ENCODE measurements at regions not wholly inside any gene's neighbourhood (a gene's known extent, or its start where the extent isn't known, plus 50 kb on each side); places are given as distances from the start of the nearest gene placed in this dataset.

DNA sequence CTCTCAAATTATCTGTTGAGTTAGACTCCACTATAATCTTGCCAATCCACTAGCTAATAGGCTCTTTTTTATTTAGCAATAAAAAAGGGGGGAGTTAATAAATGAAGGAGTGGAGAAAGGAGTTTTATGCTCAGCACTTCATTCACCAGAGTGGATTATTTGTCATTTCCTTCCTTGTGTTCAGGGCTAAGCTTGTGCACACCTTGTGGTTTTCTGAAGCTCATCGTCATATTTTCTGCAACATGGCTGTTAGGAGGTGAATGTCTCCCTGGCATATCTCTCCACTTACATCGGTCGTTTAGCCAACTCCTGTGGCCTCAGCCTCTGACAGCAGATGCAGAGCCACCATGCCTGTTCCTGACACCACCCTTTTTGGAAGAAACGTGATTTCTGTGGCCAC lies 83.9 kb upstream of the MTNR1B start:
- no peak for DNase-seq

DNA sequence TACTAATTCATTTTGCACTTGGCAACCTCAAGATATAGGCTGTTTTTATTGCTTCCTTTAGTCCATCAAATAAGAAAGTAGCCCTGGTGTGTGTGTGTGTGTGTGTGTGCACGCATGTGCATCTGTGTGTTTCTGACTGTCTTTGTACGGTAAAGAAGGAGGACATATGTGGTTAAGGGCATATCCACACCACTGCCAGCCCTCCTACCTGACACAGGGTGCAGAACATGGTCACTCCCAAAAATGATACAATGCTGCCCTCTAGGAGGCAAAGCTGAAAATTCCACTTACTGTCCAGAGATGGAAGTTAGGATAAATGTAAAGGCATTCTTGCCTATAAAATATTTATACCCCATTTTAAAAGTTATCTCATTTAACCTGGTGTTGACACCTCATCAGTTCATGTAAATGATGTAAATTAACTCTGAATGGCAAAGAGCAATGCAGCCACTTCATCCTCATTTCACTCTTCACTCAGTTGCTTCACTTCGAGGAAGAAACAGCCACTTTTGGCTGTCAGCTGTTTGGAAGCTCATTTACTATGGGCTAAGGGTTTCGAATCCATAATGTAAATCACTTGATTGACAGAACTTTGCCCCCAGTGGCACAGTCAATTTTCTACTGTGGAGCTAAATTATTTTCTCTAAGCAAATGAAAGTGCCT lies 83.1 kb upstream of the MTNR1B start:
- no peak for DNase-seq

DNA sequence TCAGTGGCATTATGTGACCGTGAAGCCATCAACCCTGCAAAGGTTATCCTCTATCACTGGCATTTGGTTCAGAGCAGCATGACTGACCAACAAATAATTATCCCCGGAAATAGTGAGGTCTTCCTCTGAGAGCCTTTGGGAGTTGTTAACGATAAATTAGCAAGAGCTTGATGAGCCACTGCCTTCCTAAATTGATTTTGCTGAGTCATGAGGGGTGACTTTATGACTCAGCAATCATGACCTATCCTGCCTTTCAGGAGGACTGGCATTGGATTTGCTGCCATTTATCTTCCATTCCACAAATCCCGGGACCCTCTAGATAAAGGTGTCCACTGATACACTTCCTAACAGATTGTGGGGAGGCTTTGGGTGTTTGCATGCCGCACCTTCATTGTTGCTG lies 80.8 kb upstream of the MTNR1B start:
- no peak for DNase-seq

DNA sequence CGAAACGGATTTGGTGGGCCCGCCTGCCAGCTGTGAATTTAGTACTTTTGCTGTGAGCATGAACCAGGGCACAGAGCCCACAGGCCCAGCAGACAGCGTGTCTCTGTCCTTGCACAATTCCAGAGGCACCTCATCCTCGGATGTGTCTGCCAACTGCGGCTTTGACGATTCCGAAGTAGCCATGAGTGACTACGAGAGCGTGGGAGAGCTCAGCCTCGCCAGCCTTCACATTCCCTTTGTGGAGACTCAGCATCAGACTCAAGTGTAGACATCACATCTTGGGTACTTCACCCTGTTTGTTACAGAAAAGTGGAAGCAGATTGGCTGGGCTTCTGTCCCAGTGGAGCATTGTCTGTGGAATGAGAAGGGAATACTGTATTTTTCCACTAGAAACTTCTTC lies 78.6 kb upstream of the MTNR1B start:
- DNase-seq: no peak

DNA sequence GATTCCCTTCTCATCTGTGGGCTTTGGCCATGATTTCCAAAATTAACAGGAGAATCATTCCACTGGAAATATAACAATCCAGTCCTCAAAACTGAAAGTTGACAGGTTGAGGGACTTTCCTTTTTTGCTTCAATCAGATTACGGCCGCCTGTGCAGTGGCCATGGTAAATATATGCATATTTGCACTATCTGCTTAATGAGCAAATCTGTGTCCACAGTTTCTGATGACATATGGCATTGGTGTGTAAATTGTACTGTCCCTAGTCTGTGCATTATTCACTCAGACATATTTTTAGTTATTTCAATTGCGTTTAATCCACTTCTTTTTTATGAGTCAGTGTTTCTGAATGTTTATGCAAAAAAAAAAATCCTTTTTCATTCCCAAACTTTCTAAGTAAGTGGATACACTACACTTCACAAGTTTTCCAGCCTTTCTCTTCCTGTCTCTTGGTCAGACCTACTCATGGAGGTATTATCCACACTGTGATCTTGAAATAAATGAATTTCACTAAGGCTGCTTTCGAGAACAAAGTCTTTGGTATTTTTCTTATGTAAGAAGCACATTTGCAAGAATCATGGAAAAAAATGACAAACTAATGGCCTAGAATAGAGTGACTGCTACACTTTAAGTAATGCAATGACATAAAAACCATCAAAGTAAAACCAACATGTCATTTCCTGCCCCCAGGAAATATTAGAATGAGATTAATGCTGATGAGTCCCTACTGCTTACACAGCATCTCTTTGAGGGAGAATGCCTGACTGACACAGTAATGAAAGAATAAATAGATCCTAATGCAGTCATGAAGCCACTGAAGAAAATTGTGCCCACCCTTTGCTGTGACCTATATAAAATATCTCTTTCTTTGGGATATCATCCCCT lies 76.4 kb upstream of the MTNR1B start:
- DNase-seq: no peak

DNA sequence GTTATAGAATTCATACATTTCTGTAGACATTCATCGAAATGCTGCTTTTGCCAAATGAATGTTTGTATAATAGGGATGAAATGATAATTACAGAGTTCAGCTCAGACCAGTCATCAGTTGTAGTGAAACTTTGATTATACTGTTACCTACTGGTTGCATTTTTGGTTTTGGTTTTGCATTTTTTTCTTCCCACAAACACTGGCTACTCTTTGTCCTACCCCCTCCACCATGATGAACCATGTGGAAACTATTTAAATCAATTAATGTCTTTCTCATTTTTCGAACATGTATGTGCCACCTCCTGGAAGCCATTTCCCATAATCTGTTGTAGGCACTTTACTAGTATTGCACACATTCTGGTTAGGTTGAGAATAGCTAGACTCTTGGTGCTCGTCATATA lies 75.3 kb upstream of the MTNR1B start:
- DNase-seq: no peak

DNA sequence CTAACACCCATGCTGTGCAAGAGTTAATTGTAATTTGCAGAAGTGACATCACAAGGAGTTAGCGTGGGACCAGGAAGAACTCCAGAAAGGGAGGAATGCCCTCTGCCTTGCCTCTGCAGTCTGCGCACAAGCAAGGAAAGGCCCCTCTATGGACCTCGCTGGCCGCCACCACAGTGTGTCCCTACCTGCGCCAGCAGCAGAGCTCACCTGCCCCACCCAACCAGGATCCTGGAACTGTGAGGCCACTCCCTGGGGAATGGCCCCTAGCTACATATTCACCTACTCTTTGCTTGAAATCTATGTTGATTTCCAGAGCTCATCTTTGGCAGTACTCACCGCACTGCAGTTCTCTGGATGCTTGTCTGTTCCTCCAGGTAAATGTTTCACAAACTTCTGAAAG lies 72.0 kb upstream of the MTNR1B start:
- DNase-seq: no peak

DNA sequence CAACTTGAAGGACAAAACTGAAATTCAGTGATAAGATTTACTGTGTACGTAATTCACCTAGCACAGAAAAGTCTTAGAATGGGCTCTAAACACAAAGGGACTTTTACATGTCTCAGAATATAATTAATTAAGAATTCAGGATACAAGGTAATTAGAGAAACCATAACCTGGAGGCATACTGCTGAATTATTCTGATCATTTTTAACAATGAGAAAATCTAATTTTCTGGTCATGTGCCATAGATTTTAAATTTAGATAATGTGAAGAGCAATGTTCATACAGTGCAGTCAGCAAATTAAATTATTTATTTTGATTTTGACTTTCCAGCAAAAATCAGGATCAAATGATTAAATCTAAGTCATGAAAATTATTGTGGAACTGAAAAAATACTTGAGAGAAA lies 67.0 kb upstream of the MTNR1B start:
- no peak for DNase-seq

DNA sequence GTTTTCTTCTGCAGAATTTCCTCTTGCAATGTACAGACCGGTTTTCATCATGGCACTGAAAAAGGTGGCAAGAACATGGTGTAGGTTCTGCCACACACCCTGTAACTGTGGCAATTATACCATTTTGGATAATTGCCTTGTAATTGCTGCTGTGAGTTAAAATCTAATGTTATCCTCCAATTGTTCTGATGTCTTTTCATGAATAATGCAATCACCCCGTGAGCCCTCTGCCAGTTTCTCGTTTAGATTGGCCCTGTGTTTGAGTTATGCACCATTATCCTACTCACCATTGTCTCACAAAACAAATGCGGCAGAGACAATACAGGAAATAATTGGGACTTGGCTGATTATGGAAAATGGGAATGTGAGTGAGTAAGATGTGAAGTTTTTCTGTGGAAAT lies 61.8 kb upstream of the MTNR1B start:
- DNase-seq: no peak

DNA sequence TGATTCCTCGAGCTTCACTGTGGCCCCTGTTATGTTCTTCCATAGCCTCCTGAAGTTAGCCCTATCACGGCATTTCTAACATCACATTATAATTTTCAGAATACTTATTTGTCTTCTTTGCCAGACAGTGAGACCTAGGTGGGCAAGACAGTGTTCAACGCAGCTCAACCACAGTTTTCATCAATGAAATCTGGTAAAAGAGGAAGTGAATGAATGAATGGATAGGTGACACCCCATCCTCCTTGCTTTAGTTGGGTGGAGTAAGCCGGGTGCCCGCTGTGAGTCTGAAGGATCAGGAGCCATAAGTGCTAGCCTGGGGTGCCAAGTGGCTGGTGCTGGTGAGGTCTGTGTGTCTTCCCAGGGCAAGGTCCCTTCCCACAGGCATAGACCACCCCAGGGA lies 60.2 kb upstream of the MTNR1B start:
- no peak for DNase-seq

DNA sequence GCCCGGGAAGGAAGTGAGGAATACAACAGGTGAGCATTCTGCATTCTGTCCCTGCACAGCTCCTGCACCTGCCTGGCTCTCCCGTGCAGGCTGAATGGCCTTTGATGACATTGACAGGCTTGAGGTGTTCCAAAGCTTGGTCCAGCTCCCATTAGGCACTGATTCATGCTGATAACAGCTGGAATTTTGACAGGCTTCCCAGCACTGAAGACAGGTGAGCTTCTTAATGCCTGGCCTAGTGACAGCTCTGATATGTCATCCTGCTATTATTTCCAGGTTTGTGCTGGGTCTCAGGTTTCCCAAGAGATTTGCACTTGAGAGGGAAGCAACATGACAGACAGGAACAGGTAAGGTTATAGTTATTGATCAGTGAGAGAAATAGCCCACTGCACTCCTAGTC lies 58.0 kb upstream of the MTNR1B start:
- DNase-seq: no peak

DNA sequence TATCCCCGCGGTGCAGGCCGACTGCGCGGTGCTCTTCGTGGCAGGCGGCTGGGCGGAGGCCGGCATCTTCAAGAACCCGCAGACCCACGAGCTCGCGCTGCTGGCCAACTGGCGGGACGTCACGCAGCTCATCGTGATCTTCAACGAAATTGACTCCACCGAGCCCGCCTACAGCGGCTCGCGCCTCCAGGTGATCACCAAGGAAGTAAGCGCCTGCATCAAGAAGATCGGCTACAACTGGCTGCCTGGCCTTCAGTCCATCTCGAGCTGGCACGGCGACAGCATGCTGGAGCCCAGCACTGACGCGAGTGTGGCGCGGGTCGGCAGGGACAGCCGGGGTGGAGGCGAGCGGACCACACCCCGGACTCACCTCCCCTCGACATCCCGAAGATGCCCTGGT lies 53.9 kb upstream of the MTNR1B start:
- DNase-seq: no peak

DNA sequence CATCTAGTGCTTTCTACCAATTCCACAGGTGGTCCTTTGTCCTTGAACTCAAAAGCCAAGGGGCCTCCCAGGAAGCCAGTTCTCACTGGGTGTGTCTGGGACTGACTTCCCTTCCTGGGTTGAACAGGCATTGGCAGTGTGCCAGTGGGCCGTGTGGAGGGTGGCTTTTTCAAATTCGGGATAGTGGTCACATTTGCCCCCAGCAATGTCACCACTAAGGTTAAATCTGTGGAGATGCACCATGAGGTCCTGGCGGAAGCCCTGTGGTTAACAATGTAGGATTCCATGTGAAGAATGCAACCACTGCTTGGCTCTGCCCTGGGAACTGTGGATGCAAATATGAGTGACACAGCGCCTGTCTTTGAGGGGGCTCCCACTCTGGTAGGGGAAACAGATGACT lies 53.2 kb upstream of the MTNR1B start:
- DNase-seq: no peak

DNA sequence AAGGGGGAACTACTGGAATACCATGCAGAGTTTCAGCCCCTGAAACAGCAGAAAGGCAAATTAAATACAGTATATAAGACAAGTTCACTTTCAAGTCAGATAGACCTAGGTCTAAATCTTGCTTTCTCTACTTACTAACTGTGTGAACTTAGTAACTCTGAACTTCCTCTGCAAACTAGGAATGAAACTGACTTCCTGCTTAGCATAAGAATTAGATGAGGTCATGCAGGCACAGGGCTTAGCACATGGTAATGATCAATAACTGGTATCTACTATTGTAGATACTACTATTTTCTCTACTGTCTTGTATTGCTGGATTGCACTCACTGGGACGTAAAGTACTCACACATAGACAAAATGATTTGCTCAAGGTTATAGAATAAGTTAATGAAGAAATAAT lies 51.5 kb upstream of the MTNR1B start:
- DNase-seq: no peak

DNA sequence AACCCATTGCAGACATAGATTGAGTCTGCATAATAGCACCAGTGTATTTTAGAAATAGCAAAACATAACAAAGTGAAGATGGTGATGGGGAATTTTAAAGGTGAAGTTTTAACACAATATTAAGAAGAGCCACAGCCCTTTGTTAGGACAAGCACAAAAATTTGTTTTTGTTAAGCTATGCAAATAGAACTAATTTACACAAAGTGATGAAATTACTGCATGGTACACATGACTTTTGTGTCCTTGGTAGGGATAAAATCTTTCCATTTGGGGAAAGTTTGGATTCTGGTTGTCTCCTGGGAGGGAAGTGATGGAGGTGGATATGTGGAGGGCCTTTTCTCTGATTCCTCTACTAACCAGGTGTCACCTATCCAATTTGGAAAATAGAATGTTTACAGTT lies 50.4 kb upstream of the MTNR1B start:
- no peak for DNase-seq
